DMS 273 (cell line): ENCODE measurements at regions not wholly inside any gene's neighbourhood (a gene's known extent, or its start where the extent isn't known, plus 50 kb on each side); places are given as distances from the start of the nearest gene placed in this dataset.
"Not testable (repeated sequence)": the region's sequence is repeated elsewhere in the genome, so short reads cannot be mapped to it uniquely, and the experiment has no call there.

ENCODE experiments used
- DNase-seq: peaks from one replicate; lab custom pipeline; 2025; ENCODE audit not compliant: unreplicated experiment; lab: John Stamatoyannopoulos, UW

- no peak for DNase-seq
Measured at GRCh38 chr3:150135287-150135721, 164.6 kb upstream of the PFN2 start.

GRCh38 chr3:150133293-150133692 lies 162.6 kb upstream of the PFN2 start:
- DNase-seq: no peak

GRCh38 chr3:150132101-150132749 lies 161.5 kb upstream of the PFN2 start:
- DNase-seq: peak; percentile 79

GRCh38 chr3:150131663-150132062 lies 161.0 kb upstream of the PFN2 start:
- no peak for DNase-seq

- no peak for DNase-seq
Measured at GRCh38 chr3:150130404-150131100, 159.9 kb upstream of the PFN2 start.

GRCh38 chr3:150129166-150129565 lies 158.5 kb upstream of the PFN2 start:
- DNase-seq: no peak

- DNase-seq: no peak
Measured at GRCh38 chr3:150128126-150128525, 157.4 kb upstream of the PFN2 start.

GRCh38 chr3:150127011-150127490 lies 156.4 kb upstream of the PFN2 start:
- DNase-seq: no peak

GRCh38 chr3:150124142-150124541 lies 153.4 kb upstream of the PFN2 start:
- DNase-seq: no peak

- DNase-seq: not testable (repeated sequence)
Measured at GRCh38 chr3:150123249-150123648, 152.6 kb upstream of the PFN2 start.

GRCh38 chr3:150118219-150118618 lies 147.5 kb upstream of the PFN2 start:
- no peak for DNase-seq

GRCh38 chr3:150117076-150117475 lies 146.4 kb upstream of the PFN2 start:
- no peak for DNase-seq

- no peak for DNase-seq
Measured at GRCh38 chr3:150116196-150116595, 145.5 kb upstream of the PFN2 start.

- no peak for DNase-seq
Measured at GRCh38 chr3:150114873-150115540, 144.3 kb upstream of the PFN2 start.

- DNase-seq: no peak
Measured at GRCh38 chr3:150114273-150114672, 143.6 kb upstream of the PFN2 start.

- no peak for DNase-seq
Measured at GRCh38 chr3:150110097-150110496, 139.4 kb upstream of the PFN2 start.

- DNase-seq: peak; percentile 66
Measured at GRCh38 chr3:150107429-150108175, 136.9 kb upstream of the PFN2 start.

GRCh38 chr3:150106740-150107428 lies 136.2 kb upstream of the PFN2 start:
- DNase-seq: peak; percentile 65

- DNase-seq: no peak
Measured at GRCh38 chr3:150105886-150106612, 135.4 kb upstream of the PFN2 start.

- DNase-seq: no peak
Measured at GRCh38 chr3:150105025-150105424, 134.3 kb upstream of the PFN2 start.
